NOMO-1 treated with DMSO at 0.1 percent for 48 hours (cell line): ENCODE measurements at regions not wholly inside any gene's neighbourhood (a gene's known extent, or its start where the extent isn't known, plus 50 kb on each side); places are given as distances from the start of the nearest gene placed in this dataset.
"Not testable (repeated sequence)": the region's sequence is repeated elsewhere in the genome, so short reads cannot be mapped to it uniquely, and the experiment has no call there.

Experiments
- DNase-seq: peaks from one replicate; lab custom pipeline; 2025; ENCODE audit not compliant: unreplicated experiment; lab: John Stamatoyannopoulos, UW

- no peak for DNase-seq
These were observed 187.3 kb upstream of the KIF2B start for GRCh38 chr17:53635444-53635843.

- DNase-seq = no peak
These were observed 188.9 kb upstream of the KIF2B start for GRCh38 chr17:53633856-53634255.

GRCh38 chr17:53631486-53631885 is 191.2 kb upstream of the KIF2B start:
- no peak for DNase-seq

GRCh38 chr17:53630638-53631037 is 192.1 kb upstream of the KIF2B start:
- no peak for DNase-seq

- DNase-seq = no peak
These were observed 192.6 kb upstream of the KIF2B start for GRCh38 chr17:53630115-53630514.

- no peak for DNase-seq
These were observed 193.5 kb upstream of the KIF2B start for GRCh38 chr17:53629188-53629587.

- no peak for DNase-seq
These were observed 194.7 kb upstream of the KIF2B start for GRCh38 chr17:53628011-53628410.

GRCh38 chr17:53627511-53627910 is 195.2 kb upstream of the KIF2B start:
- DNase-seq = no peak

GRCh38 chr17:53626286-53626685 is 196.4 kb upstream of the KIF2B start:
- DNase-seq = no peak

- no peak for DNase-seq
These were observed 203.7 kb upstream of the KIF2B start for GRCh38 chr17:53619025-53619424.

GRCh38 chr17:53608208-53608607 is 214.5 kb upstream of the KIF2B start:
- DNase-seq = not testable (repeated sequence)

GRCh38 chr17:53607475-53607874 is 215.3 kb upstream of the KIF2B start:
- DNase-seq = no peak

GRCh38 chr17:53588317-53588716 is 234.4 kb upstream of the KIF2B start:
- no peak for DNase-seq

GRCh38 chr17:53574038-53574437 is 248.7 kb upstream of the KIF2B start:
- no peak for DNase-seq

- no peak for DNase-seq
These were observed 251.4 kb upstream of the KIF2B start for GRCh38 chr17:53571342-53571741.

- DNase-seq = no peak
These were observed 252.0 kb upstream of the KIF2B start for GRCh38 chr17:53570731-53571130.

- DNase-seq = no peak
These were observed 261.8 kb upstream of the KIF2B start for GRCh38 chr17:53560953-53561352.

GRCh38 chr17:53548252-53548651 is 274.5 kb upstream of the KIF2B start:
- DNase-seq = no peak

GRCh38 chr17:53543472-53543871 is 279.3 kb upstream of the KIF2B start:
- no peak for DNase-seq

- no peak for DNase-seq
These were observed 284.6 kb upstream of the KIF2B start for GRCh38 chr17:53538129-53538617.

GRCh38 chr17:53527473-53527872 is 295.3 kb upstream of the KIF2B start:
- no peak for DNase-seq

GRCh38 chr17:53525590-53525989 is 297.1 kb upstream of the KIF2B start:
- no peak for DNase-seq

- DNase-seq = no peak
These were observed 306.1 kb upstream of the KIF2B start for GRCh38 chr17:53516636-53517035.

GRCh38 chr17:53499277-53499676 is 323.4 kb upstream of the KIF2B start:
- DNase-seq = no peak
